Stimulated activated CD4-positive, alpha-beta T cell treated with anti-CD3 and anti-CD28 coated beads, TNF-alpha, amount 100 ng/mL, for 1 hour (primary cell): ENCODE measurements at regions not wholly inside any gene's neighbourhood (a gene's known extent, or its start where the extent isn't known, plus 50 kb on each side); places are given as distances from the start of the nearest gene placed in this dataset.
A peak's percentile ranks its signal among the peaks of the same experiment; 100 is the strongest.
"Not testable (repeated sequence)": the region's sequence is repeated elsewhere in the genome, so short reads cannot be mapped to it uniquely, and the experiment has no call there.

Source experiments
- DNase-seq, 3 donors: peaks; one replicate each; pipeline ENCODE4 v3.0.0-alpha.2; 2020; ENCODE audit warnings: low read depth in 3 of 3, low spot score in 1 of 3

- DNase-seq = no peak
Observed at GRCh38 chr5:69004676-69005075, 89.1 kb upstream of the SLC30A5 start.

- no peak for DNase-seq
Observed at GRCh38 chr5:69006030-69006429, 87.8 kb upstream of the SLC30A5 start.

GRCh38 chr5:69007163-69007562, 86.7 kb upstream of the SLC30A5 start:
- DNase-seq = no peak

GRCh38 chr5:69007726-69008368, 86.0 kb upstream of the SLC30A5 start:
- DNase-seq = peak; percentile 17 to 53 (median 22)

- no peak for DNase-seq
Observed at GRCh38 chr5:69010476-69010875, 83.3 kb upstream of the SLC30A5 start.

GRCh38 chr5:69011910-69012309, 81.9 kb upstream of the SLC30A5 start:
- no peak for DNase-seq

GRCh38 chr5:69013481-69013880, 80.3 kb upstream of the SLC30A5 start:
- no peak for DNase-seq

- DNase-seq = not testable (repeated sequence)
Observed at GRCh38 chr5:69014007-69014406, 79.8 kb upstream of the SLC30A5 start.

GRCh38 chr5:69019668-69020375, 74.0 kb upstream of the SLC30A5 start:
- DNase-seq = no peak

- no peak for DNase-seq
Observed at GRCh38 chr5:69024241-69024651, 69.6 kb upstream of the SLC30A5 start.

- no peak for DNase-seq
Observed at GRCh38 chr5:69029292-69029691, 64.5 kb upstream of the SLC30A5 start.

GRCh38 chr5:69030358-69031062, 63.3 kb upstream of the SLC30A5 start:
- DNase-seq = no peak

- DNase-seq = no peak
Observed at GRCh38 chr5:69032009-69032408, 61.8 kb upstream of the SLC30A5 start.

- DNase-seq = no peak
Observed at GRCh38 chr5:69033690-69034089, 60.1 kb upstream of the SLC30A5 start.

- no peak for DNase-seq
Observed at GRCh38 chr5:69034898-69035297, 58.9 kb upstream of the SLC30A5 start.

- DNase-seq = no peak
Observed at GRCh38 chr5:69035665-69036064, 58.1 kb upstream of the SLC30A5 start.

- DNase-seq = no peak
Observed at GRCh38 chr5:69038539-69038938, 55.3 kb upstream of the SLC30A5 start.

- no peak for DNase-seq
Observed at GRCh38 chr5:69039829-69040228, 54.0 kb upstream of the SLC30A5 start.

GRCh38 chr5:69042500-69042899, 51.3 kb upstream of the SLC30A5 start:
- no peak for DNase-seq

GRCh38 chr5:69042915-69043654, 50.7 kb upstream of the SLC30A5 start:
- peak; percentile 21 to 73 (median 72) for DNase-seq

GRCh38 chr5:69043655-69043996, 50.2 kb upstream of the SLC30A5 start:
- no peak for DNase-seq
